SH-SY5Y (cell line): ENCODE measurements at regions not wholly inside any gene's neighbourhood (a gene's known extent, or its start where the extent isn't known, plus 50 kb on each side); places are given as distances from the start of the nearest gene placed in this dataset.

Experiments used
- GATA2 ChIP-seq: IDR thresholded peaks from 2 replicates; pipeline ENCODE4 v1.6.1; 2011; ENCODE audit warnings: mild to moderate bottlenecking, low read depth, low read length
- GATA3 ChIP-seq: IDR thresholded peaks from 2 replicates; pipeline ENCODE4 v1.6.1; 2011; ENCODE audit warnings: low read depth, mild to moderate bottlenecking, low read length, moderate library complexity

- TF ChIP-seq GATA2 = no peak
- no peak for TF ChIP-seq GATA3
These were observed 102.6 kb upstream of the RSPO3 start for GRCh38 chr6:127015858-127016257.
